Progenitor cell of endocrine pancreas (in vitro differentiated cells): ENCODE measurements at regions not wholly inside any gene's neighbourhood (a gene's known extent, or its start where the extent isn't known, plus 50 kb on each side); places are given as distances from the start of the nearest gene placed in this dataset.

ENCODE experiments used
- DNase-seq: peaks from one replicate; pipeline ENCODE4 v3.0.0; 2021; ENCODE audit warnings: low spot score; ENCODE audit not compliant: unreplicated experiment
- H3K27ac Mint-ChIP-seq: 2 replicates; pipeline ENCODE4 v1.8.0; 2021; ENCODE audit warnings: mild to moderate bottlenecking, moderate library complexity, mixed read lengths
- H3K27me3 Mint-ChIP-seq: 2 replicates; pipeline ENCODE4 v1.8.0; 2021; ENCODE audit warnings: mixed read lengths
- H3K36me3 Mint-ChIP-seq: 2 replicates; pipeline ENCODE4 v1.8.0; 2022; ENCODE audit warnings: mixed read lengths; ENCODE audit not compliant: insufficient read depth
- H3K4me1 Mint-ChIP-seq: 2 replicates; pipeline ENCODE4 v1.8.0; 2021; ENCODE audit warnings: low read depth, mixed read lengths
- H3K4me3 Mint-ChIP-seq: 2 replicates; pipeline ENCODE4 v1.8.0; 2021; ENCODE audit warnings: low read depth, mild to moderate bottlenecking, moderate library complexity, mixed read lengths
- H3K9me3 Mint-ChIP-seq: 2 replicates; pipeline ENCODE4 v1.8.0; 2021; ENCODE audit warnings: low read depth, mixed read lengths
- TF ChIP-seq, protein P1 (sequence below): fragments of 200-600 bp; sonication (generic); IDR thresholded peaks from one replicate; pipeline ENCODE4 v1.5.0; 2021; ENCODE audit warnings: antibody characterized with exemption, mild to moderate bottlenecking; ENCODE audit not compliant: unreplicated experiment

DNA sequence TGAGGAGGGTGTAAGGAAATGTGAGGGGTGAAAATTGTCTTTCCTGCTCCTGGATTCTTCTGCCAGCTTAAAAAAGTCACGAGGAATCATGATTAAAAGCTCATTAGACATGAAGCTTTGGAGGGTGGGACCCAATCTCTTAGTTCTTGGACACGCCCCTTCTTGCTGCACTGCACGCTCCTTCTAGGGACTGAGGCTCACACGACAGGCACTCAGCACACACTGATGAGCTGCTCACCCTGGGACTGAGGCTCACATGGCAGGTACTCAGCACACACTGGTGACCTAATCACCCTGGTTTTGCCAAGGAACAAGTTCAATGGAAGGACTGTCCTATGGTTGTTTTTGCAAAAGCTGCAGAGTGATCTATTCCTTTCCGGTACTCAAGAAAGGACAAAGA is 65.8 kb upstream of the ELMO1 start:
- no peak overlapping the region for H3K27ac Mint-ChIP-seq
- TF ChIP-seq, protein P1, sequence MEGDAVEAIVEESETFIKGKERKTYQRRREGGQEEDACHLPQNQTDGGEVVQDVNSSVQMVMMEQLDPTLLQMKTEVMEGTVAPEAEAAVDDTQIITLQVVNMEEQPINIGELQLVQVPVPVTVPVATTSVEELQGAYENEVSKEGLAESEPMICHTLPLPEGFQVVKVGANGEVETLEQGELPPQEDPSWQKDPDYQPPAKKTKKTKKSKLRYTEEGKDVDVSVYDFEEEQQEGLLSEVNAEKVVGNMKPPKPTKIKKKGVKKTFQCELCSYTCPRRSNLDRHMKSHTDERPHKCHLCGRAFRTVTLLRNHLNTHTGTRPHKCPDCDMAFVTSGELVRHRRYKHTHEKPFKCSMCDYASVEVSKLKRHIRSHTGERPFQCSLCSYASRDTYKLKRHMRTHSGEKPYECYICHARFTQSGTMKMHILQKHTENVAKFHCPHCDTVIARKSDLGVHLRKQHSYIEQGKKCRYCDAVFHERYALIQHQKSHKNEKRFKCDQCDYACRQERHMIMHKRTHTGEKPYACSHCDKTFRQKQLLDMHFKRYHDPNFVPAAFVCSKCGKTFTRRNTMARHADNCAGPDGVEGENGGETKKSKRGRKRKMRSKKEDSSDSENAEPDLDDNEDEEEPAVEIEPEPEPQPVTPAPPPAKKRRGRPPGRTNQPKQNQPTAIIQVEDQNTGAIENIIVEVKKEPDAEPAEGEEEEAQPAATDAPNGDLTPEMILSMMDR = no peak
- no peaks in the 10 kb centered on the region for H3K36me3 Mint-ChIP-seq
- H3K4me3 Mint-ChIP-seq = no peak overlapping the region
- no peak for DNase-seq
- peaks cover 7% of the 10 kb centered on the region for H3K27me3 Mint-ChIP-seq
- no peaks in the 10 kb centered on the region for H3K9me3 Mint-ChIP-seq
- no peaks in the 10 kb centered on the region for H3K4me1 Mint-ChIP-seq

DNA sequence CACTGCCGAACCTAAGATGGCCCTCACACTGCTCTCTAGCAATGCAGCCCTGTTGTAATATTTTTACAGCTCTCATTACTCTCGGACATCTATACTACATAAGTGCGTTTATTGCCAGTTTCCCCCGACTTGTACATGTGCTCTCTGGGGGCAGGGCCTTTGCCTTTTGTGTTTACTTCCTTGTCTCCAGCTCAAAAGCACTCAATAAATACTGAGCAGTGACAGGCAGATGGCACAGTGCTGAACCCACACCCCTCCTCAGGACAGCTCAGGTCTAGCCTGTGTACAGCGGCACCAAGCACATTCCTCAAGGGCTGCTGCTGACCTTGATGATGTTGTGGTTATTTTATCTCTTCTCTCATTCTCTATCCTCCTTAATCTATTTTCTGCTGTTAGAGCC is 68.0 kb upstream of the ELMO1 start:
- Mint-ChIP-seq H3K9me3 (no peaks in the 10 kb centered on the region), H3K27ac (no peak overlapping the region), H3K27me3 (peaks cover 7% of the 10 kb centered on the region), H3K36me3 (no peaks in the 10 kb centered on the region), H3K4me1 (no peaks in the 10 kb centered on the region), H3K4me3 (no peak overlapping the region)
- DNase-seq = no peak
- TF ChIP-seq, protein P1 = no peak

DNA sequence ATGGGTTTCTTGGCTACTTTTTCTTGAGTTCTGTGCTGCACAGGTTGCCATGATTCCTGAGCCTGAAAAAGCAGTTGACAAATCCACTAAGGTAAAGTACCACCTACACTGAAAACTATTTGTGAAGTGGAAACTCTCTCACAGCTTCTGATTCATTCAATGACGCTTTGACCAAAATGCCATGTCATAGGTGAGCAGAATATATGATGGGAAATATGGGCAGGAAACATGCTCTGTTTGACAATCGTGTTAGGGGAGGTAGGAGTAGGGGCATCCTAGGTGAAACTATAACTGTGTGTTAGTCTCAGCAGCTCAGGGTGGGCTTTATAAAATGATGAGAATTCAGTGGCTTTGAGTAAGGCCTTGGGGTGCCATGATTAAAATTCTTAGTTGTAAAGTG is 69.6 kb upstream of the ELMO1 start:
- Mint-ChIP-seq H3K27ac (no peak overlapping the region), H3K4me3 (no peak overlapping the region), H3K27me3 (peaks cover 3% of the 10 kb centered on the region), H3K9me3 (no peaks in the 10 kb centered on the region), H3K4me1 (no peaks in the 10 kb centered on the region), H3K36me3 (no peaks in the 10 kb centered on the region)
- DNase-seq = no peak
- TF ChIP-seq, protein P1 = no peak

DNA sequence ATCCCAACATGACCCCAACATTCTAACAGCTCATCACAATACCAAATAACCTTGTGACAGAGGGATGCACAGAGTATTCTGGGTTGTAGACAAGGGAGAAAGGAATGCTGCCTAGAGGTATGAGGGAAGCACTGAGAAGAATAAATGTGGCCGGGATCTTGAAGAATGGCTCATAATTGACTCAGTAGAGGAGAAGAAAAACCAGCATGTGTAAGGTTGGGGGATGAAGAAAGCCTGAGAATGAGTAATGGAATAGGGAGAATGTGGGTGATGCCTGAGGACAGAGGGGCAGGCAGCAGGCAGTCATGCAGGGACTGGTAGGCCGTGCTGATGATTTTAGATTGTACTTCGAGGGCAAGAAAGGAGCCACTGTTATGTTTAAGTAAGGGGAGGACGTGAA is 75.4 kb upstream of the ELMO1 start:
- H3K27me3 Mint-ChIP-seq = no peaks in the 10 kb centered on the region
- no peaks in the 10 kb centered on the region for H3K9me3 Mint-ChIP-seq
- TF ChIP-seq, protein P1 = no peak
- no peak overlapping the region for H3K4me3 Mint-ChIP-seq
- no peak for DNase-seq
- no peaks in the 10 kb centered on the region for H3K36me3 Mint-ChIP-seq
- no peak overlapping the region for H3K27ac Mint-ChIP-seq
- H3K4me1 Mint-ChIP-seq = peaks cover 1% of the 10 kb centered on the region

DNA sequence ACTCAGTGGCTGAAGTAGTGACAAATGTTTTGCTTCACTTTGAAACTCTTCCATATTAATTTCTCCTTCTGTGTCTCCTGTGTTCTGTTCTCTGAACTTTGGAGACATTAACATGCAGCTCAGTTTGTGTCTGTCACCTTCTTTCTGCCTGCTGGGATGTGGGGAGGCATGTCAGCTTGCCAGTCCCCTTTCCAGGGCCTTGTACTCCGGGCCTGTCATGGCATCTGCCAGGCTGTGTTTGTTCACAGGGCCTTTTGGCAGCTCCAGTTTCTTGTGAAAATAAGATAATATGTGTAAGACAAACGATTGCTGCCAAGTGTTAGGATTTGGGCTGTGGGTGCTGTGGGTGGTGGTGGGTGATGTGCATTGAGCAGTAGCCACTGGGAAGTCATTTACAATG is 76.1 kb upstream of the ELMO1 start:
- Mint-ChIP-seq H3K9me3 (no peaks in the 10 kb centered on the region), H3K27ac (no peak overlapping the region), H3K4me3 (no peak overlapping the region), H3K36me3 (no peaks in the 10 kb centered on the region), H3K4me1 (peaks cover 1% of the 10 kb centered on the region), H3K27me3 (no peaks in the 10 kb centered on the region)
- DNase-seq = no peak
- TF ChIP-seq, protein P1 = no peak
